CD4-positive, alpha-beta T cell (primary cell): ENCODE measurements at regions not wholly inside any gene's neighbourhood (a gene's known extent, or its start where the extent isn't known, plus 50 kb on each side); places are given as distances from the start of the nearest gene placed in this dataset.

Source experiments
- ATAC-seq: fragments of 200-7000 bp; cut with Tn5 transposase; one replicate; pipeline ENCODE4 v1.10.0; 2022; ENCODE audit warnings: mild to moderate bottlenecking; ENCODE audit not compliant: poor library complexity
- CTCF ChIA-PET: fragments of 350-600 bp; sonication (Branson Sonifier 250); formaldehyde crosslinking; loops from one replicate; lab custom pipeline; 2021; ENCODE audit warnings: antibody characterized with exemption, inconsistent platforms; lab: Charles Lee
- POLR2A ChIA-PET: fragments of 350-600 bp; sonication (Branson Sonifier 250); formaldehyde crosslinking; loops from one replicate; lab custom pipeline; 2021; ENCODE audit warnings: antibody characterized with exemption, inconsistent platforms; lab: Charles Lee
- DNase-seq, 14 experiments: peaks; one replicate each; pipeline ENCODE4 v3.0.0-alpha.2; 2013 to 2020; ENCODE audit warnings: mixed read lengths in 2 of 14
- H3K27ac ChIP-seq, 2 donors: one replicate each; pipeline versions ENCODE4 v1.5.1 to v1.7.0; 2013; ENCODE audit warnings: low read length in 2 of 2, low read depth in 1 of 2, mild to moderate bottlenecking in 1 of 2
- H3K27me3 ChIP-seq, 2 experiments: 1 replicate in 1 of 2; 2 replicates in 1 of 2; pipeline versions ENCODE4 v1.6.1 to v1.7.0; 2013; ENCODE audit warnings: low read length in 2 of 2, control low read depth in 1 of 2, mild to moderate bottlenecking in 1 of 2, moderate library complexity in 1 of 2; ENCODE audit not compliant: insufficient read depth in 2 of 2, control insufficient read depth in 1 of 2
- H3K36me3 ChIP-seq: one replicate; pipeline ENCODE4 v1.6.1; 2013; ENCODE audit warnings: low read length, control low read depth; ENCODE audit not compliant: insufficient read depth
- H3K4me1 ChIP-seq: one replicate; pipeline ENCODE4 v1.6.1; 2013; ENCODE audit warnings: low read length, control low read depth; ENCODE audit not compliant: insufficient read depth
- H3K4me3 ChIP-seq: one replicate; pipeline ENCODE4 v1.5.1; 2013; ENCODE audit warnings: mild to moderate bottlenecking, low read length, moderate library complexity
- H3K9me3 ChIP-seq, 2 experiments: 1 replicate in 1 of 2; 2 replicates in 1 of 2; pipeline versions ENCODE4 v1.6.1 to v1.7.0; 2013; ENCODE audit warnings: low read length in 2 of 2, mild to moderate bottlenecking in 2 of 2, control low read depth in 1 of 2, moderate library complexity in 1 of 2; ENCODE audit not compliant: control insufficient read depth in 1 of 2, insufficient read depth in 1 of 2
- H3K27ac Mint-ChIP-seq: one replicate; pipeline ENCODE4 v1.8.0; 2020; ENCODE audit warnings: mixed read lengths
- H3K27me3 Mint-ChIP-seq: one replicate; pipeline ENCODE4 v1.8.0; 2021; ENCODE audit warnings: mixed read lengths
- H3K36me3 Mint-ChIP-seq: one replicate; pipeline ENCODE4 v1.8.0; 2021; ENCODE audit warnings: low read depth, mixed read lengths
- H3K4me1 Mint-ChIP-seq: one replicate; pipeline ENCODE4 v1.8.0; 2021; ENCODE audit warnings: low read depth, mixed read lengths
- H3K4me3 Mint-ChIP-seq: one replicate; pipeline ENCODE4 v1.8.0; 2020; ENCODE audit warnings: mild to moderate bottlenecking, mixed read lengths
- H3K9me3 Mint-ChIP-seq: one replicate; pipeline ENCODE4 v1.8.0; 2020; ENCODE audit warnings: mixed read lengths
- CTCF ChIP-seq: fragments of 200-600 bp; IDR thresholded peaks from one replicate; pipeline ENCODE4 v1.8.0; 2022; ENCODE audit warnings: antibody characterized with exemption, mild to moderate bottlenecking
- intact Hi-C, 2 experiments: fragments of 100-400 bp; cut with DNase I in 1 of 2; cut with micrococcal nuclease in 1 of 2; formaldehyde crosslinking; loops; one replicate each; pipeline versions ENCODE4 v1.15.1 to v1.9.0; 2023 to 2025; cut with DNase I, micrococcal nuclease

GRCh38 chr6:141700819-141701218 lies 431.9 kb upstream of the GJE1 start:
- no peaks in the 10 kb centered on the region for H3K36me3 Mint-ChIP-seq
- Histone ChIP-seq H3K27me3 (no peaks in the 10 kb centered on the region), H3K4me3 (no peak overlapping the region), H3K36me3 (no peaks in the 10 kb centered on the region), H3K4me1 (no peaks in the 10 kb centered on the region), H3K27ac (no peak overlapping the region), H3K9me3 (no peaks in the 10 kb centered on the region)
- no peak overlapping the region for H3K27ac Mint-ChIP-seq
- intact Hi-C loops = no loop called here
- ATAC-seq = no peak
- ChIA-PET CTCF (no interaction called here), POLR2A (no interaction called here)
- DNase-seq = no peak
- H3K9me3 Mint-ChIP-seq = no peaks in the 10 kb centered on the region
- H3K4me3 Mint-ChIP-seq = no peak overlapping the region
- no peaks in the 10 kb centered on the region for H3K27me3 Mint-ChIP-seq
- TF ChIP-seq CTCF = no peak
- no peaks in the 10 kb centered on the region for H3K4me1 Mint-ChIP-seq

- intact Hi-C loops = no loop called here
- Histone ChIP-seq H3K27ac (no peak overlapping the region), H3K4me3 (no peak overlapping the region), H3K4me1 (no peaks in the 10 kb centered on the region), H3K36me3 (no peaks in the 10 kb centered on the region), H3K27me3 (no peaks in the 10 kb centered on the region), H3K9me3 (no peaks in the 10 kb centered on the region)
- no peak for DNase-seq
- ChIA-PET CTCF (no interaction called here), POLR2A (no interaction called here)
- Mint-ChIP-seq H3K9me3 (no peaks in the 10 kb centered on the region), H3K36me3 (no peaks in the 10 kb centered on the region), H3K4me1 (no peaks in the 10 kb centered on the region), H3K27ac (no peak overlapping the region), H3K4me3 (no peak overlapping the region), H3K27me3 (no peaks in the 10 kb centered on the region)
- no peak for TF ChIP-seq CTCF
- ATAC-seq = no peak
Measured at GRCh38 chr6:141688916-141689315, 443.8 kb upstream of the GJE1 start.

- Histone ChIP-seq H3K36me3 (no peaks in the 10 kb centered on the region), H3K4me1 (no peaks in the 10 kb centered on the region), H3K27me3 (no peaks in the 10 kb centered on the region), H3K4me3 (no peak overlapping the region), H3K9me3 (no peaks in the 10 kb centered on the region), H3K27ac (no peak overlapping the region)
- Mint-ChIP-seq H3K4me1 (no peaks in the 10 kb centered on the region), H3K27ac (no peak overlapping the region), H3K4me3 (no peak overlapping the region), H3K9me3 (no peaks in the 10 kb centered on the region), H3K27me3 (no peaks in the 10 kb centered on the region), H3K36me3 (no peaks in the 10 kb centered on the region)
- ATAC-seq (no peak), DNase-seq (no peak)
- no peak for TF ChIP-seq CTCF
- CTCF ChIA-PET = no interaction called here
- intact Hi-C loops = no loop called here
- POLR2A ChIA-PET = no interaction called here
Measured at GRCh38 chr6:141685416-141685815, 447.3 kb upstream of the GJE1 start.
